ENCODE measurements at regions not wholly inside any gene's neighbourhood (a gene's known extent, or its start where the extent isn't known, plus 50 kb on each side); places are given as distances from the start of the nearest gene placed in this dataset.
"Not testable (repeated sequence)": the region's sequence is repeated elsewhere in the genome, so short reads cannot be mapped to it uniquely, and the experiment has no call there.

- H3K4me3 ChIP-seq (ENCODE audit: low read depth, low read length); H3K4me3 Mint-ChIP-seq; H3K4me1 ChIP-seq (ENCODE audit: control insufficient read depth, insufficient read depth, low read length, poor library complexity, severe bottlenecking); H3K27ac Mint-ChIP-seq; ATAC-seq (ENCODE audit: low read depth in 2 of 2); H3K36me3 Mint-ChIP-seq; H3K36me3 ChIP-seq (ENCODE audit: control insufficient read depth, insufficient read depth, low read length); H3K27ac ChIP-seq (ENCODE audit: insufficient read depth, low read length, poor library complexity, severe bottlenecking); H3K4me1 Mint-ChIP-seq; H3K9me3 ChIP-seq (ENCODE audit: control insufficient read depth in 2 of 2, low read length in 2 of 2): not testable (repeated sequence)
- Mint-ChIP-seq H3K27me3 (peaks cover 25% of the 10 kb centered on the region), H3K9me3 (peaks cover 0 to 24% (median 7%) of the 10 kb centered on the region in 7 donors)
- peaks cover 11% of the 10 kb centered on the region for H3K27me3 ChIP-seq (ENCODE audit: control insufficient read depth, insufficient read depth, low read length)
- DNase-seq, result peak in 1 of 3 donors; percentile 23
Observed at GRCh38 chr1:207196135-207196534, 92.1 kb downstream of the C4BPA start.

GRCh38 chr1:207201534-207201933 is 97.5 kb downstream of the C4BPA start:
- H3K27me3 ChIP-seq (ENCODE audit: control insufficient read depth, insufficient read depth, low read length); H3K4me1 Mint-ChIP-seq; H3K4me3 Mint-ChIP-seq; ATAC-seq (ENCODE audit: low read depth in 2 of 2); H3K4me1 ChIP-seq (ENCODE audit: control insufficient read depth, insufficient read depth, low read length, poor library complexity, severe bottlenecking); H3K36me3 Mint-ChIP-seq; H3K9me3 ChIP-seq (ENCODE audit: control insufficient read depth in 2 of 2, low read length in 2 of 2); DNase-seq; H3K27ac Mint-ChIP-seq; H3K4me3 ChIP-seq (ENCODE audit: low read depth, low read length); H3K27ac ChIP-seq (ENCODE audit: insufficient read depth, low read length, poor library complexity, severe bottlenecking); H3K36me3 ChIP-seq (ENCODE audit: control insufficient read depth, insufficient read depth, low read length): not testable (repeated sequence)
- Mint-ChIP-seq H3K9me3 (peaks cover 0 to 24% (median 7%) of the 10 kb centered on the region in 7 donors), H3K27me3 (peaks cover 15% of the 10 kb centered on the region)

GRCh38 chr1:207202480-207202879 is 98.4 kb downstream of the C4BPA start:
- Histone ChIP-seq H3K9me3 (ENCODE audit: control insufficient read depth in 2 of 2, low read length in 2 of 2) (no peaks in the 10 kb centered on the region), H3K4me1 (ENCODE audit: control insufficient read depth, insufficient read depth, low read length, poor library complexity, severe bottlenecking) (no peaks in the 10 kb centered on the region), H3K27ac (ENCODE audit: insufficient read depth, low read length, poor library complexity, severe bottlenecking) (no peak overlapping the region), H3K4me3 (ENCODE audit: low read depth, low read length) (no peak overlapping the region), H3K27me3 (ENCODE audit: control insufficient read depth, insufficient read depth, low read length) (no peaks in the 10 kb centered on the region), H3K36me3 (ENCODE audit: control insufficient read depth, insufficient read depth, low read length) (no peaks in the 10 kb centered on the region)
- no peak overlapping the region for H3K27ac Mint-ChIP-seq
- peaks cover 9% of the 10 kb centered on the region for H3K27me3 Mint-ChIP-seq
- peaks cover 3% of the 10 kb centered on the region for H3K36me3 Mint-ChIP-seq
- ATAC-seq (ENCODE audit: low read depth in 2 of 2) (no peak), DNase-seq (no peak)
- peaks cover 0 to 9% (median 5%) of the 10 kb centered on the region in 4 donors for H3K4me1 Mint-ChIP-seq
- H3K4me3 Mint-ChIP-seq, result no peak overlapping the region
- peaks cover 0 to 22% (median 7%) of the 10 kb centered on the region in 7 donors for H3K9me3 Mint-ChIP-seq

GRCh38 chr1:207203541-207203940 is 99.5 kb downstream of the C4BPA start:
- H3K36me3 Mint-ChIP-seq, result peaks cover 3% of the 10 kb centered on the region
- ATAC-seq (ENCODE audit: low read depth in 2 of 2) (no peak), DNase-seq (no peak)
- H3K9me3 ChIP-seq (ENCODE audit: control insufficient read depth in 2 of 2, low read length in 2 of 2), result no peaks in the 10 kb centered on the region
- H3K36me3 ChIP-seq (ENCODE audit: control insufficient read depth, insufficient read depth, low read length), result no peaks in the 10 kb centered on the region
- H3K27ac ChIP-seq (ENCODE audit: insufficient read depth, low read length, poor library complexity, severe bottlenecking), result no peak overlapping the region
- no peaks in the 10 kb centered on the region for H3K4me1 ChIP-seq (ENCODE audit: control insufficient read depth, insufficient read depth, low read length, poor library complexity, severe bottlenecking)
- H3K27me3 ChIP-seq (ENCODE audit: control insufficient read depth, insufficient read depth, low read length), result no peaks in the 10 kb centered on the region
- peaks cover 0 to 22% (median 6%) of the 10 kb centered on the region in 7 donors for H3K9me3 Mint-ChIP-seq
- H3K27ac Mint-ChIP-seq, result no peak overlapping the region
- no peak overlapping the region for H3K4me3 ChIP-seq (ENCODE audit: low read depth, low read length)
- peaks cover 6% of the 10 kb centered on the region for H3K27me3 Mint-ChIP-seq
- peaks cover 0 to 11% (median 5%) of the 10 kb centered on the region in 4 donors for H3K4me1 Mint-ChIP-seq
- H3K4me3 Mint-ChIP-seq, result no peak overlapping the region

- H3K4me3 Mint-ChIP-seq, result no peak overlapping the region
- ATAC-seq (ENCODE audit: low read depth in 2 of 2) (no peak), DNase-seq (no peak)
- H3K4me1 Mint-ChIP-seq, result peaks cover 0 to 11% (median 4%) of the 10 kb centered on the region in 4 donors
- no peak overlapping the region for H3K27ac Mint-ChIP-seq
- H3K27ac ChIP-seq (ENCODE audit: insufficient read depth, low read length, poor library complexity, severe bottlenecking), result no peak overlapping the region
- no peaks in the 10 kb centered on the region for H3K9me3 ChIP-seq (ENCODE audit: control insufficient read depth in 2 of 2, low read length in 2 of 2)
- no peak overlapping the region for H3K4me3 ChIP-seq (ENCODE audit: low read depth, low read length)
- no peaks in the 10 kb centered on the region for H3K36me3 ChIP-seq (ENCODE audit: control insufficient read depth, insufficient read depth, low read length)
- no peaks in the 10 kb centered on the region for H3K4me1 ChIP-seq (ENCODE audit: control insufficient read depth, insufficient read depth, low read length, poor library complexity, severe bottlenecking)
- H3K36me3 Mint-ChIP-seq, result peaks cover 3% of the 10 kb centered on the region
- peaks cover 4% of the 10 kb centered on the region for H3K27me3 Mint-ChIP-seq
- no peaks in the 10 kb centered on the region for H3K27me3 ChIP-seq (ENCODE audit: control insufficient read depth, insufficient read depth, low read length)
- H3K9me3 Mint-ChIP-seq, result peaks cover 0 to 20% (median 7%) of the 10 kb centered on the region in 7 donors
Observed at GRCh38 chr1:207205614-207206061, 101.6 kb downstream of the C4BPA start.

- H3K27me3 ChIP-seq (ENCODE audit: control insufficient read depth, insufficient read depth, low read length); H3K9me3 ChIP-seq (ENCODE audit: control insufficient read depth in 2 of 2, low read length in 2 of 2); H3K4me3 ChIP-seq (ENCODE audit: low read depth, low read length); H3K27ac ChIP-seq (ENCODE audit: insufficient read depth, low read length, poor library complexity, severe bottlenecking); ATAC-seq (ENCODE audit: low read depth in 2 of 2); H3K36me3 Mint-ChIP-seq; DNase-seq; H3K4me1 ChIP-seq (ENCODE audit: control insufficient read depth, insufficient read depth, low read length, poor library complexity, severe bottlenecking); H3K36me3 ChIP-seq (ENCODE audit: control insufficient read depth, insufficient read depth, low read length); H3K4me3 Mint-ChIP-seq; H3K27ac Mint-ChIP-seq; H3K27me3 Mint-ChIP-seq: not testable (repeated sequence)
- H3K9me3 Mint-ChIP-seq, result peaks cover 0 to 20% (median 5%) of the 10 kb centered on the region in 7 donors
- peaks cover 0 to 11% (median 3%) of the 10 kb centered on the region in 4 donors for H3K4me1 Mint-ChIP-seq
Observed at GRCh38 chr1:207208691-207209090, 104.7 kb downstream of the C4BPA start.

GRCh38 chr1:207214453-207214852 is 107.0 kb upstream of the CD55 start:
- DNase-seq (no peak), ATAC-seq (ENCODE audit: low read depth in 2 of 2) (no peak)
- no peak overlapping the region for H3K4me3 Mint-ChIP-seq
- Histone ChIP-seq H3K9me3 (ENCODE audit: control insufficient read depth in 2 of 2, low read length in 2 of 2) (peaks cover 5% of the 10 kb centered on the region in 2 experiments), H3K27me3 (ENCODE audit: control insufficient read depth, insufficient read depth, low read length) (no peaks in the 10 kb centered on the region), H3K27ac (ENCODE audit: insufficient read depth, low read length, poor library complexity, severe bottlenecking) (no peak overlapping the region), H3K36me3 (ENCODE audit: control insufficient read depth, insufficient read depth, low read length) (no peaks in the 10 kb centered on the region), H3K4me1 (ENCODE audit: control insufficient read depth, insufficient read depth, low read length, poor library complexity, severe bottlenecking) (no peaks in the 10 kb centered on the region), H3K4me3 (ENCODE audit: low read depth, low read length) (no peak overlapping the region)
- H3K9me3 Mint-ChIP-seq, result peaks cover 0 to 9% (median 3%) of the 10 kb centered on the region in 7 donors
- no peak overlapping the region for H3K27ac Mint-ChIP-seq
- peaks cover 0 to 2% (median 0%) of the 10 kb centered on the region in 4 donors for H3K4me1 Mint-ChIP-seq
- H3K36me3 Mint-ChIP-seq, result no peaks in the 10 kb centered on the region
- peaks cover 5% of the 10 kb centered on the region for H3K27me3 Mint-ChIP-seq

- no peak overlapping the region for H3K27ac Mint-ChIP-seq
- H3K27me3 Mint-ChIP-seq, result peaks cover under 1% of the 10 kb centered on the region
- H3K27ac ChIP-seq (ENCODE audit: insufficient read depth, low read length, poor library complexity, severe bottlenecking), result no peak overlapping the region
Observed at GRCh38 chr1:207217778-207218511, 103.5 kb upstream of the CD55 start.

More at GRCh38 chr1:207217778-207218511, 103.5 kb upstream of the CD55 start:
- Histone ChIP-seq H3K36me3 (ENCODE audit: control insufficient read depth, insufficient read depth, low read length) (no peaks in the 10 kb centered on the region), H3K4me1 (ENCODE audit: control insufficient read depth, insufficient read depth, low read length, poor library complexity, severe bottlenecking) (no peaks in the 10 kb centered on the region), H3K9me3 (ENCODE audit: control insufficient read depth in 2 of 2, low read length in 2 of 2) (peaks cover 5% of the 10 kb centered on the region in 2 experiments), H3K4me3 (ENCODE audit: low read depth, low read length) (no peak overlapping the region), H3K27me3 (ENCODE audit: control insufficient read depth, insufficient read depth, low read length) (peaks cover 10% of the 10 kb centered on the region)
- Mint-ChIP-seq H3K4me1 (peaks cover 0 to 2% (median 0%) of the 10 kb centered on the region in 4 donors), H3K9me3 (peaks cover 0 to 9% (median 0%) of the 10 kb centered on the region in 7 donors), H3K4me3 (no peak overlapping the region), H3K36me3 (no peaks in the 10 kb centered on the region)
- DNase-seq (no peak), ATAC-seq (ENCODE audit: low read depth in 2 of 2) (no peak)
